GM12878 (cell line): ENCODE measurements at regions not wholly inside any gene's neighbourhood (a gene's known extent, or its start where the extent isn't known, plus 50 kb on each side); places are given as distances from the start of the nearest gene placed in this dataset.

Source experiments
- ATAC-seq: fragments of 200-7000 bp; cut with Tn5 transposase; 3 replicates; pipeline ENCODE4 v1.9.1; 2020; ENCODE audit warnings: mild to moderate bottlenecking, moderate library complexity
- BruUV-seq: library from RNA; stranded (reverse); fragments of 400-500 nt; replicated peaks from 2 replicates; lab custom pipeline; 2021; lab: Mats Ljungman, UMichigan
- CTCF ChIA-PET: fragments of 300-600 bp; sonication (Branson Sonifier 250); formaldehyde crosslinking; extraction: SDS; loops from one replicate; lab custom pipeline; 2021; ENCODE audit warnings: inconsistent platforms; lab: Yijun Ruan, JAX
- POLR2A ChIA-PET: fragments of 350-600 bp; formaldehyde crosslinking; extraction: SDS; loops from one replicate; lab custom pipeline; 2021; ENCODE audit warnings: inconsistent platforms; lab: Charles Lee
- RAD21 ChIA-PET: fragments of 300-600 bp; sonication (Branson Sonifier 250); formaldehyde crosslinking; loops from one replicate; lab custom pipeline; 2023; ENCODE audit warnings: antibody characterized with exemption; ENCODE audit not compliant: unreplicated experiment; lab: Charles Lee
- SMC1A ChIA-PET: fragments of 300-600 bp; sonication (Branson Sonifier 250); formaldehyde crosslinking; loops from one replicate; lab custom pipeline; 2023; ENCODE audit not compliant: unreplicated experiment, uncharacterized antibody; lab: Charles Lee
- DNase-seq: peaks from one replicate; pipeline ENCODE4 v3.0.0-alpha.2; 2011; ENCODE audit warnings: low read depth, low spot score
- FAIRE-seq: peaks from 3 replicates; lab custom pipeline; 2011; peaks lifted over from hg19 to GRCh38; lab: Jason Lieb, UNC
- H2AFZ ChIP-seq: 2 replicates; pipeline ENCODE4 v1.6.0; 2011; ENCODE audit warnings: low read depth, low read length, control low read depth; ENCODE audit not compliant: control insufficient read depth
- H3K27ac ChIP-seq: 2 replicates; pipeline ENCODE4 v1.5.1; 2011; ENCODE audit warnings: control low read depth; ENCODE audit not compliant: control insufficient read depth, insufficient read depth
- H3K27me3 ChIP-seq, 2 experiments: replicated peaks in 1 of 2; 2 replicates each; pipeline versions ENCODE4 v1.6.0 to v1.6.1; 2011; ENCODE audit warnings: low read length in 1 of 2; ENCODE audit not compliant: control insufficient read depth in 2 of 2, insufficient read depth in 2 of 2
- H3K36me3 ChIP-seq, 2 experiments: 2 replicates each; pipeline ENCODE4 v1.5.1; 2011; ENCODE audit warnings: low read length in 1 of 2; ENCODE audit not compliant: control insufficient read depth in 2 of 2, insufficient read depth in 2 of 2
- H3K4me1 ChIP-seq: 2 replicates; pipeline ENCODE4 v1.6.1; 2011; ENCODE audit warnings: mild to moderate bottlenecking, low read length, moderate library complexity, mixed read lengths; ENCODE audit not compliant: control insufficient read depth, insufficient read depth
- H3K4me2 ChIP-seq: 2 replicates; pipeline ENCODE4 v1.6.0; 2011; ENCODE audit warnings: control low read depth; ENCODE audit not compliant: control insufficient read depth, insufficient read depth
- H3K4me3 ChIP-seq: fragments of 200-600 bp; sonication (generic); 2 replicates; pipeline ENCODE4 v1.5.1; 2016
- H3K79me2 ChIP-seq: 2 replicates; pipeline ENCODE4 v1.6.0; 2011; ENCODE audit warnings: low read length; ENCODE audit not compliant: control insufficient read depth, insufficient read depth
- H3K9ac ChIP-seq: 2 replicates; pipeline ENCODE4 v1.8.0; 2011; ENCODE audit warnings: low read length, control low read depth, mixed read lengths; ENCODE audit not compliant: control insufficient read depth, insufficient read depth
- H3K9me3 ChIP-seq: replicated peaks from 3 replicates; pipeline ENCODE4 v1.5.1; 2011; ENCODE audit warnings: mild to moderate bottlenecking, low read length; ENCODE audit not compliant: control insufficient read depth, insufficient read depth
- H4K20me1 ChIP-seq: 2 replicates; pipeline ENCODE4 v1.6.0; 2011; ENCODE audit not compliant: control insufficient read depth, insufficient read depth
- CBX5 ChIP-seq: sonication (generic); IDR thresholded peaks from 2 replicates; pipeline ENCODE4 v1.6.1; 2016; ENCODE audit warnings: low read depth, moderate library complexity, mild to moderate bottlenecking, inconsistent platforms
- CREM ChIP-seq: IDR thresholded peaks from 2 replicates; pipeline ENCODE4 v1.6.1; 2014; ENCODE audit warnings: antibody characterized with exemption, low read depth
- FOXM1 ChIP-seq: IDR thresholded peaks from 2 replicates; pipeline ENCODE4 v1.6.1; 2012; ENCODE audit warnings: low read depth, mild to moderate bottlenecking, inconsistent platforms, low read length, moderate library complexity
- IKZF1 ChIP-seq: fragments of 450-650 bp; conservative IDR thresholded peaks from 2 replicates; pipeline ENCODE4 v1.6.1; 2017; ENCODE audit warnings: antibody characterized with exemption, mild to moderate bottlenecking
- NRF1 ChIP-seq: conservative IDR thresholded peaks from 2 replicates; pipeline ENCODE4 v1.6.1; 2011; ENCODE audit warnings: mild to moderate bottlenecking, low read depth, low read length, improper control_type of control experiment
- POU2F2 ChIP-seq: IDR thresholded peaks from 3 replicates; pipeline ENCODE4 v1.6.1; 2011; ENCODE audit warnings: low read depth, mild to moderate bottlenecking, low read length, borderline replicate concordance
- SIN3A ChIP-seq: IDR thresholded peaks from 2 replicates; pipeline ENCODE4 v1.6.1; 2012; ENCODE audit warnings: low read depth, low read length, improper control_type of control experiment
- ZBTB33 ChIP-seq: fragments of 450-650 bp; IDR thresholded peaks from 2 replicates; pipeline ENCODE4 v1.6.1; 2017; ENCODE audit warnings: mild to moderate bottlenecking
- ZBTB40 ChIP-seq: fragments of 450-650 bp; IDR thresholded peaks from 2 replicates; pipeline ENCODE4 v1.6.1; 2016; ENCODE audit warnings: mild to moderate bottlenecking, moderate library complexity, borderline replicate concordance
- ZNF687 ChIP-seq: fragments of 450-650 bp; IDR thresholded peaks from 2 replicates; pipeline ENCODE4 v1.6.1; 2017; ENCODE audit warnings: mild to moderate bottlenecking, moderate library complexity
- WGBS: methylation state at CpG from one replicate; pipeline ENCODE4 v1.1.6; 2016; ENCODE audit warnings: low lambda C conversion rate; ENCODE audit not compliant: insufficient replicate concordance, insufficient coverage; ENCODE audit errors: missing lambda C conversion rate; 5-methylcytosine and 5-hydroxymethylcytosine counted together
- in situ Hi-C: fragments of 300-500 bp; cut with MboI; formaldehyde crosslinking; loops from 9 replicates; pipeline ENCODE4 v1.14.3; 2018; ENCODE audit warnings: mixed read lengths
- intact Hi-C: fragments of 100-400 bp; cut with micrococcal nuclease; formaldehyde crosslinking; loops from one replicate; pipeline ENCODE4 v1.14.2; 2022; ENCODE audit not compliant: unreplicated experiment
- TF ChIP-seq, protein P1 (sequence below): fragments of 450-650 bp; IDR thresholded peaks from 2 replicates; pipeline ENCODE4 v1.6.1; 2018; ENCODE audit warnings: borderline replicate concordance, mild to moderate bottlenecking; ENCODE audit not compliant: partially characterized antibody

- no peaks in the 10 kb centered on the region for H3K4me1 ChIP-seq
- no peak overlapping the region for H3K4me2 ChIP-seq
- H3K27ac ChIP-seq: no peak overlapping the region
- ChIA-PET RAD21 (no interaction called here), POLR2A (no interaction called here), CTCF (interaction anchor here (0.6 kb wide), 1 partner anchor 84 kb away, joined by 3 read pairs; no protein-coding TSS in a partner anchor), SMC1A (no interaction called here)
- H3K9ac ChIP-seq: no peak overlapping the region
- no peak overlapping the region for H3K4me3 ChIP-seq
- no peaks in the 10 kb centered on the region for H4K20me1 ChIP-seq
- H3K9me3 ChIP-seq: no peaks in the 10 kb centered on the region
- FAIRE-seq (no peak), ATAC-seq (no peak), DNase-seq (no peak)
- in situ Hi-C loops (no loop called here), intact Hi-C loops (loop anchor here (5.0 kb wide), 1 partner anchor 377 kb away; no protein-coding TSS in a partner anchor)
- H3K79me2 ChIP-seq: no peaks in the 10 kb centered on the region
- WGBS: 35% methylated on average over 4 of the region's 4 CpGs
- no TSS peak for BruUV-seq
- H3K27me3 ChIP-seq: peaks cover 2 to 4% of the 10 kb centered on the region in 2 experiments; a peak in 1 of 4 replicates
- H2AFZ ChIP-seq: no peak overlapping the region
- no peaks in the 10 kb centered on the region for H3K36me3 ChIP-seq
- TF ChIP-seq NRF1 (no peak), ZNF687 (no peak), IKZF1 (no peak), ZBTB33 (no peak), CBX5 (no peak), CREM (no peak), FOXM1 (no peak), POU2F2 (no peak), SIN3A (no peak), ZBTB40 (no peak)
- TF ChIP-seq, protein P1, sequence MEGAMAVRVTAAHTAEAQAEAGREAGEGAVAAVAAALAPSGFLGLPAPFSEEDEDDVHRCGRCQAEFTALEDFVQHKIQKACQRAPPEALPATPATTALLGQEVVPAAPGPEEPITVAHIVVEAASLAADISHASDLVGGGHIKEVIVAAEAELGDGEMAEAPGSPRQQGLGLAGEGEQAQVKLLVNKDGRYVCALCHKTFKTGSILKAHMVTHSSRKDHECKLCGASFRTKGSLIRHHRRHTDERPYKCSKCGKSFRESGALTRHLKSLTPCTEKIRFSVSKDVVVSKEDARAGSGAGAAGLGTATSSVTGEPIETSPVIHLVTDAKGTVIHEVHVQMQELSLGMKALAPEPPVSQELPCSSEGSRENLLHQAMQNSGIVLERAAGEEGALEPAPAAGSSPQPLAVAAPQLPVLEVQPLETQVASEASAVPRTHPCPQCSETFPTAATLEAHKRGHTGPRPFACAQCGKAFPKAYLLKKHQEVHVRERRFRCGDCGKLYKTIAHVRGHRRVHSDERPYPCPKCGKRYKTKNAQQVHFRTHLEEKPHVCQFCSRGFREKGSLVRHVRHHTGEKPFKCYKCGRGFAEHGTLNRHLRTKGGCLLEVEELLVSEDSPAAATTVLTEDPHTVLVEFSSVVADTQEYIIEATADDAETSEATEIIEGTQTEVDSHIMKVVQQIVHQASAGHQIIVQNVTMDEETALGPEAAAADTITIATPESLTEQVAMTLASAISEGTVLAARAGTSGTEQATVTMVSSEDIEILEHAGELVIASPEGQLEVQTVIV: no peak
Measured at GRCh38 chr11:11763796-11764422, 77.9 kb upstream of the USP47 start.
